CD14-positive monocyte (primary cell): ENCODE measurements at regions not wholly inside any gene's neighbourhood (a gene's known extent, or its start where the extent isn't known, plus 50 kb on each side); places are given as distances from the start of the nearest gene placed in this dataset.

Source experiments
- DNase-seq, 3 donors: peaks; one replicate each; pipeline ENCODE4 v3.0.0-alpha.2; 2011 to 2022
- H2AFZ ChIP-seq: 2 replicates; pipeline ENCODE4 v1.6.0; 2012; ENCODE audit warnings: mild to moderate bottlenecking, low read depth, low read length, inconsistent platforms; ENCODE audit not compliant: insufficient read depth, poor library complexity, severe bottlenecking
- H3K27ac ChIP-seq, 2 donors: 1 replicate in 1 of 2; 2 replicates in 1 of 2; pipeline ENCODE4 v1.5.1; 2012 to 2013; ENCODE audit warnings: low read length in 2 of 2, control low read depth in 1 of 2, inconsistent platforms in 1 of 2, low read depth in 1 of 2, mild to moderate bottlenecking in 1 of 2
- H3K27me3 ChIP-seq, 2 donors: one replicate each; pipeline versions ENCODE4 v1.6.0 to v1.6.1; 2011 to 2013; ENCODE audit warnings: low read length in 2 of 2; ENCODE audit not compliant: control insufficient read depth in 2 of 2, insufficient read depth in 2 of 2
- H3K36me3 ChIP-seq, 2 donors: replicated peaks in 1 of 2; 1 replicate in 1 of 2; 2 replicates in 1 of 2; pipeline versions ENCODE4 v1.5.1 to v1.6.1; 2012 to 2013; ENCODE audit warnings: low read length in 2 of 2, control low read depth in 1 of 2, inconsistent platforms in 1 of 2, mild to moderate bottlenecking in 1 of 2; ENCODE audit not compliant: insufficient read depth in 2 of 2, control insufficient read depth in 1 of 2
- H3K4me1 ChIP-seq, 2 donors: 1 replicate in 1 of 2; 2 replicates in 1 of 2; pipeline versions ENCODE4 v1.5.1 to v1.6.1; 2012 to 2013; ENCODE audit warnings: low read length in 2 of 2, control low read depth in 1 of 2, inconsistent platforms in 1 of 2, mild to moderate bottlenecking in 1 of 2, moderate library complexity in 1 of 2; ENCODE audit not compliant: insufficient read depth in 2 of 2, control insufficient read depth in 1 of 2
- H3K4me2 ChIP-seq: replicated peaks from 2 replicates; pipeline ENCODE3; 2012; ENCODE audit warnings: low read length, moderate library complexity, mild to moderate bottlenecking; ENCODE audit not compliant: poor library complexity, severe bottlenecking; ENCODE audit errors: extremely low read depth
- H3K4me3 ChIP-seq, 3 experiments: fragments of 200-600 bp in 1 of 3; sonication (generic) in 1 of 3; replicated peaks in 1 of 3; 1 replicate in 2 of 3; 2 replicates in 1 of 3; pipeline ENCODE4 v1.5.1; 2011 to 2013; ENCODE audit warnings: low read length in 3 of 3, mild to moderate bottlenecking in 3 of 3, control low read depth in 2 of 3, low read depth in 2 of 3, inconsistent platforms in 1 of 3, moderate library complexity in 1 of 3
- H3K79me2 ChIP-seq: 2 replicates; pipeline ENCODE4 v1.6.0; 2012; ENCODE audit warnings: mild to moderate bottlenecking, control low read depth, inconsistent platforms, low read length, moderate library complexity; ENCODE audit not compliant: insufficient read depth
- H3K9ac ChIP-seq: 2 replicates; pipeline ENCODE4 v1.6.0; 2017; ENCODE audit warnings: low read length, mild to moderate bottlenecking; ENCODE audit not compliant: insufficient read depth, poor library complexity, severe bottlenecking
- H3K9me3 ChIP-seq, 2 donors: replicated peaks in 1 of 2; 1 replicate in 1 of 2; 2 replicates in 1 of 2; pipeline versions ENCODE4 v1.5.1 to v1.6.1; 2012 to 2013; ENCODE audit warnings: low read length in 2 of 2, control low read depth in 1 of 2; ENCODE audit not compliant: control insufficient read depth in 1 of 2, insufficient read depth in 1 of 2
- H4K20me1 ChIP-seq: 2 replicates; pipeline ENCODE4 v1.6.0; 2012; ENCODE audit warnings: mild to moderate bottlenecking, low read length, control low read depth, moderate library complexity; ENCODE audit not compliant: insufficient read depth
- H3K27ac Mint-ChIP-seq, 7 donors: one replicate each; pipeline ENCODE4 v1.8.0; 2020; ENCODE audit warnings: mild to moderate bottlenecking in 7 of 7, mixed read lengths in 7 of 7, moderate library complexity in 6 of 7, inconsistent platforms in 2 of 7
- H3K27me3 Mint-ChIP-seq, 3 donors: one replicate each; pipeline ENCODE4 v1.8.0; 2021 to 2022; ENCODE audit warnings: low read depth in 3 of 3, mild to moderate bottlenecking in 3 of 3, mixed read lengths in 3 of 3, moderate library complexity in 3 of 3, inconsistent platforms in 1 of 3
- H3K36me3 Mint-ChIP-seq, 2 donors: one replicate each; pipeline ENCODE4 v1.8.0; 2020; ENCODE audit warnings: mixed read lengths in 2 of 2, inconsistent platforms in 1 of 2, mild to moderate bottlenecking in 1 of 2
- H3K4me1 Mint-ChIP-seq: one replicate; pipeline ENCODE4 v1.8.0; 2020; ENCODE audit warnings: mild to moderate bottlenecking, mixed read lengths
- H3K4me3 Mint-ChIP-seq, 2 donors: one replicate each; pipeline ENCODE4 v1.8.0; 2020; ENCODE audit warnings: mild to moderate bottlenecking in 2 of 2, mixed read lengths in 2 of 2, moderate library complexity in 1 of 2
- H3K9me3 Mint-ChIP-seq, 7 donors: one replicate each; pipeline ENCODE4 v1.8.0; 2020 to 2022; ENCODE audit warnings: mixed read lengths in 7 of 7, mild to moderate bottlenecking in 6 of 7, moderate library complexity in 6 of 7, inconsistent platforms in 2 of 7
- CTCF ChIP-seq: fragments of 200-600 bp; IDR thresholded peaks from one replicate; pipeline ENCODE4 v1.8.0; 2022; ENCODE audit warnings: antibody characterized with exemption, mild to moderate bottlenecking
- WGBS: methylation state at CpG from one replicate; pipeline ENCODE4 v1.1.5; 2013; ENCODE audit warnings: missing lambda C conversion rate; ENCODE audit not compliant: insufficient coverage; 5-methylcytosine and 5-hydroxymethylcytosine counted together
- intact Hi-C, 2 donors: fragments of 100-400 bp; cut with micrococcal nuclease; formaldehyde crosslinking; loops; one replicate each; pipeline versions ENCODE4 v1.15.0 to v1.15.1; 2023

- peaks cover 5% of the 10 kb centered on the region for H3K4me1 Mint-ChIP-seq
- no peak overlapping the region for H3K9ac ChIP-seq
These were observed 203.6 kb upstream of the GMDS start for GRCh38 chr6:2448826-2449571.

GRCh38 chr6:2447931-2448330, 202.5 kb upstream of the GMDS start:
- Histone ChIP-seq H3K36me3 (no peaks in the 10 kb centered on the region), H3K4me3 (no peak overlapping the region), H3K9ac (no peak overlapping the region), H2AFZ (no peak overlapping the region), H3K79me2 (no peaks in the 10 kb centered on the region), H3K9me3 (no peaks in the 10 kb centered on the region), H3K4me1 (peaks cover 4 to 5% of the 10 kb centered on the region in 2 donors), H3K4me2 (no peak overlapping the region), H4K20me1 (no peaks in the 10 kb centered on the region), H3K27me3 (peaks cover 0 to 3% of the 10 kb centered on the region in 2 donors), H3K27ac (no peak overlapping the region)
- peaks cover 5% of the 10 kb centered on the region for H3K4me1 Mint-ChIP-seq
- no peak for DNase-seq
- H3K27me3 Mint-ChIP-seq: peaks cover 0 to 4% (median 0%) of the 10 kb centered on the region in 3 donors
- intact Hi-C loops: loop anchor here in 1 of 2 donors (5.0 kb wide), 1 partner anchor 836 kb away; no protein-coding TSS in a partner anchor
- H3K4me3 Mint-ChIP-seq: no peak overlapping the region
- H3K27ac Mint-ChIP-seq: no peak overlapping the region
- no peaks in the 10 kb centered on the region for H3K36me3 Mint-ChIP-seq
- H3K9me3 Mint-ChIP-seq: no peaks in the 10 kb centered on the region
- TF ChIP-seq CTCF: no peak
- WGBS: 78% methylated on average over 1 of the region's 3 CpGs

More at GRCh38 chr6:2448826-2449571, 203.6 kb upstream of the GMDS start:
- Histone ChIP-seq H3K27ac (no peak overlapping the region), H3K9me3 (no peaks in the 10 kb centered on the region), H3K4me1 (peaks cover 4 to 5% of the 10 kb centered on the region in 2 donors), H4K20me1 (no peaks in the 10 kb centered on the region), H3K36me3 (no peaks in the 10 kb centered on the region), H3K79me2 (no peaks in the 10 kb centered on the region), H3K4me2 (peak overlapping the region; percentile 53), H2AFZ (peak overlapping the region; percentile 11), H3K27me3 (peaks cover 0 to 3% of the 10 kb centered on the region in 2 donors), H3K4me3 (peak overlapping the region in 1 of 3 experiments; percentile 46)
- Mint-ChIP-seq H3K27ac (no peak overlapping the region), H3K36me3 (no peaks in the 10 kb centered on the region), H3K4me3 (peak overlapping the region; percentile 9 to 78), H3K27me3 (peaks cover under 1 to 4% (median 3%) of the 10 kb centered on the region in 3 donors), H3K9me3 (no peaks in the 10 kb centered on the region)
- intact Hi-C loops: loop anchor here in 1 of 2 donors (5.0 kb wide), 1 partner anchor 837 kb away; no protein-coding TSS in a partner anchor
- WGBS: 25% methylated on average over 14 of the region's 22 CpGs
- DNase-seq: peak; percentile 43 to 68 (median 52)
- peak; percentile 83 for TF ChIP-seq CTCF
